SK-N-SH (cell line): ENCODE measurements at regions not wholly inside any gene's neighbourhood (a gene's known extent, or its start where the extent isn't known, plus 50 kb on each side); places are given as distances from the start of the nearest gene placed in this dataset.

ENCODE experiments used
- CTCF ChIA-PET: fragments of 300-600, 350-600 bp; formaldehyde crosslinking; extraction: SDS; loops from one replicate; lab custom pipeline; 2021; lab: Yijun Ruan, JAX
- POLR2A ChIA-PET: fragments of 350-600 bp; sonication (Branson Sonifier 250); formaldehyde crosslinking; extraction: SDS; loops from one replicate; lab custom pipeline; 2020; ENCODE audit warnings: antibody characterized with exemption, inconsistent platforms; lab: Yijun Ruan, JAX
- DNase-seq: peaks from one replicate; pipeline ENCODE4 v3.0.0; 2012
- H2AFZ ChIP-seq: fragments of 200-600 bp; sonication (generic); 2 replicates; pipeline ENCODE4 v1.8.1; 2016; ENCODE audit warnings: antibody characterized with exemption, mild to moderate bottlenecking, low read depth
- H3F3A ChIP-seq: fragments of 200-600 bp; sonication (generic); replicated peaks from 2 replicates; pipeline ENCODE3; 2016; ENCODE audit warnings: antibody characterized with exemption, mild to moderate bottlenecking; ENCODE audit not compliant: insufficient read depth
- H3K27ac ChIP-seq, 2 experiments: fragments of 200-500 bp in 1 of 2; fragments of 200-600 bp in 1 of 2; sonication (Bioruptor generic) in 1 of 2; sonication (generic), shearing (Covaris generic) in 1 of 2; 2 replicates each; pipeline versions ENCODE4 v1.5.1 to v1.6.1; 2014 to 2016; ENCODE audit warnings: low read depth in 2 of 2, inconsistent platforms in 1 of 2, low read length in 1 of 2, mild to moderate bottlenecking in 1 of 2, mixed read lengths in 1 of 2
- H3K27me3 ChIP-seq: fragments of 200-600 bp; sonication (generic), shearing (Covaris generic); 2 replicates; pipeline ENCODE4 v1.6.1; 2016; ENCODE audit warnings: mixed run types; ENCODE audit not compliant: insufficient read depth
- H3K36me3 ChIP-seq, 2 experiments: fragments of 200-500 bp in 1 of 2; fragments of 200-600 bp in 1 of 2; sonication (Bioruptor generic) in 1 of 2; sonication (generic) in 1 of 2; replicated peaks in 1 of 2; 2 replicates each; pipeline versions ENCODE3 to v1.5.1; 2014 to 2016; ENCODE audit warnings: low read length in 1 of 2, mild to moderate bottlenecking in 1 of 2; ENCODE audit not compliant: insufficient read depth in 2 of 2, control insufficient read depth in 1 of 2
- H3K4me1 ChIP-seq, 2 experiments: fragments of 200-500 bp in 1 of 2; fragments of 200-600 bp in 1 of 2; sonication (Bioruptor generic) in 1 of 2; sonication (generic), shearing (Covaris generic) in 1 of 2; 2 replicates each; pipeline versions ENCODE4 v1.5.1 to v1.6.1; 2014 to 2016; ENCODE audit warnings: low read depth in 1 of 2, low read length in 1 of 2, mixed run types in 1 of 2; ENCODE audit not compliant: insufficient read depth in 2 of 2, control insufficient read depth in 1 of 2
- H3K4me2 ChIP-seq: fragments of 200-600 bp; sonication (generic), shearing (Covaris generic); 2 replicates; pipeline ENCODE4 v1.6.1; 2017; ENCODE audit warnings: mixed run types
- H3K4me3 ChIP-seq, 2 experiments: fragments of 200-500 bp in 1 of 2; fragments of 200-600 bp in 1 of 2; sonication (Bioruptor generic) in 1 of 2; sonication (generic), shearing (Covaris generic) in 1 of 2; 2 replicates each; pipeline versions ENCODE4 v1.5.1 to v1.8.1; 2014 to 2016; ENCODE audit warnings: low read depth in 2 of 2, inconsistent platforms in 1 of 2, low read length in 1 of 2, mild to moderate bottlenecking in 1 of 2, mixed read lengths in 1 of 2, moderate library complexity in 1 of 2
- H3K79me2 ChIP-seq: fragments of 200-600 bp; sonication (generic); 2 replicates; pipeline ENCODE4 v1.8.1; 2017; ENCODE audit warnings: mild to moderate bottlenecking; ENCODE audit not compliant: insufficient read depth
- H3K9ac ChIP-seq: fragments of 200-600 bp; sonication (generic); 2 replicates; pipeline ENCODE4 v1.6.1; 2017; ENCODE audit warnings: mixed run types
- H3K9me2 ChIP-seq: fragments of 200-600 bp; sonication (generic); 2 replicates; pipeline ENCODE4 v1.6.1; 2017; ENCODE audit warnings: mixed run types
- H3K9me3 ChIP-seq: fragments of 200-600 bp; sonication (generic); 2 replicates; pipeline ENCODE4 v1.6.1; 2017; ENCODE audit warnings: mixed run types, mild to moderate bottlenecking, moderate library complexity
- H4K20me1 ChIP-seq: fragments of 200-600 bp; sonication (generic); 2 replicates; pipeline ENCODE4 v1.6.1; 2017; ENCODE audit warnings: mild to moderate bottlenecking, mixed run types; ENCODE audit not compliant: insufficient read depth
- CTCF ChIP-seq: fragments of 200-600 bp; sonication (generic); IDR thresholded peaks from 2 replicates; pipeline ENCODE4 v1.6.1; 2017; ENCODE audit warnings: antibody characterized with exemption, mild to moderate bottlenecking, moderate library complexity
- ELF1 ChIP-seq: IDR thresholded peaks from 2 replicates; pipeline ENCODE4 v1.4.0; 2012
- EP300 ChIP-seq, 2 experiments: IDR thresholded peaks; 2 replicates each; pipeline versions ENCODE4 v1.4.0 to v1.6.1; 2012; ENCODE audit warnings: borderline replicate concordance in 1 of 2, low read depth in 1 of 2, low read length in 1 of 2
- EZH2phosphoT487 ChIP-seq: fragments of 200-600 bp; sonication (generic); IDR thresholded peaks from 2 replicates; pipeline ENCODE4 v1.6.1; 2017; ENCODE audit warnings: low read depth, mixed run types, mild to moderate bottlenecking, antibody characterized with exemption, moderate library complexity, borderline replicate concordance
- FOXM1 ChIP-seq: IDR thresholded peaks from 2 replicates; pipeline ENCODE4 v1.4.0; 2012; ENCODE audit warnings: low read depth, mild to moderate bottlenecking
- GABPA ChIP-seq: IDR thresholded peaks from 2 replicates; pipeline ENCODE4 v1.4.0; 2012; ENCODE audit warnings: low read depth, mild to moderate bottlenecking
- NRF1 ChIP-seq: IDR thresholded peaks from 2 replicates; pipeline ENCODE4 v1.6.1; 2012; ENCODE audit warnings: low read depth, mild to moderate bottlenecking, low read length
- RAD21 ChIP-seq: IDR thresholded peaks from 2 replicates; pipeline ENCODE4 v1.6.1; 2012; ENCODE audit warnings: mild to moderate bottlenecking, low read length
- RFX5 ChIP-seq: IDR thresholded peaks from 2 replicates; pipeline ENCODE4 v1.6.1; 2012; ENCODE audit warnings: mild to moderate bottlenecking, improper control_type of control experiment, low read length
- SIN3A ChIP-seq: IDR thresholded peaks from 2 replicates; pipeline ENCODE4 v1.6.1; 2012; ENCODE audit warnings: low read depth, mild to moderate bottlenecking, low read length, moderate library complexity, borderline replicate concordance
- SMC3 ChIP-seq: IDR thresholded peaks from 2 replicates; pipeline ENCODE4 v1.6.1; 2012; ENCODE audit warnings: low read depth, low read length, improper control_type of control experiment
- TAF1 ChIP-seq: IDR thresholded peaks from 2 replicates; pipeline ENCODE4 v1.6.1; 2012; ENCODE audit warnings: low read depth, mild to moderate bottlenecking, low read length, moderate library complexity, borderline replicate concordance
- YY1 ChIP-seq: IDR thresholded peaks from 2 replicates; pipeline ENCODE4 v1.4.0; 2012; ENCODE audit warnings: low read depth, mild to moderate bottlenecking
- WGBS: methylation state at CpG from one replicate; pipeline ENCODE4 v1.1.6; 2017; ENCODE audit warnings: low lambda C conversion rate; 5-methylcytosine and 5-hydroxymethylcytosine counted together
- TF ChIP-seq, protein P1 (sequence below): IDR thresholded peaks from 2 replicates; pipeline ENCODE4 v1.4.0; 2012; ENCODE audit warnings: low read depth, borderline replicate concordance
- TF ChIP-seq, protein P2 (sequence below): IDR thresholded peaks from 2 replicates; pipeline ENCODE4 v1.4.0; 2012; ENCODE audit warnings: low read depth
- TF ChIP-seq, protein P3 (sequence below): IDR thresholded peaks from 2 replicates; pipeline ENCODE4 v1.6.1; 2012; ENCODE audit warnings: mild to moderate bottlenecking, low read depth, low read length, moderate library complexity
- TF ChIP-seq, protein P4 (sequence below): IDR thresholded peaks from 2 replicates; pipeline ENCODE4; 2012

- Histone ChIP-seq H3K4me1 (no peaks in the 10 kb centered on the region), H3K9me3 (no peaks in the 10 kb centered on the region; the same call in 1 of the 2 replicates), H3K4me3 (no peak overlapping the region), H3F3A (no peaks in the 10 kb centered on the region), H3K9me2 (no peaks in the 10 kb centered on the region), H3K9ac (no peak overlapping the region), H3K36me3 (no peaks in the 10 kb centered on the region), H2AFZ (no peak overlapping the region), H4K20me1 (no peaks in the 10 kb centered on the region), H3K4me2 (no peak overlapping the region), H3K27me3 (no peaks in the 10 kb centered on the region)
- POLR2A ChIA-PET: no interaction called here
- TF ChIP-seq, protein P1, sequence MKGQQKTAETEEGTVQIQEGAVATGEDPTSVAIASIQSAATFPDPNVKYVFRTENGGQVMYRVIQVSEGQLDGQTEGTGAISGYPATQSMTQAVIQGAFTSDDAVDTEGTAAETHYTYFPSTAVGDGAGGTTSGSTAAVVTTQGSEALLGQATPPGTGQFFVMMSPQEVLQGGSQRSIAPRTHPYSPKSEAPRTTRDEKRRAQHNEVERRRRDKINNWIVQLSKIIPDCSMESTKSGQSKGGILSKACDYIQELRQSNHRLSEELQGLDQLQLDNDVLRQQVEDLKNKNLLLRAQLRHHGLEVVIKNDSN: no peak
- no peak for TF ChIP-seq RAD21
- TF ChIP-seq ELF1: no peak
- TF ChIP-seq RFX5: no peak
- TF ChIP-seq, all 33 proteins: peak for 0
- no peaks in the 10 kb centered on the region for H3K79me2 ChIP-seq
- CTCF ChIA-PET: no interaction called here
- DNase-seq: no peak
- no peak overlapping the region for H3K27ac ChIP-seq
- 0% methylated on average over 1 of the region's 1 CpG for WGBS
These were observed 319.4 kb downstream of the CD109 start for GRCh38 chr6:74015427-74015826.

DNA sequence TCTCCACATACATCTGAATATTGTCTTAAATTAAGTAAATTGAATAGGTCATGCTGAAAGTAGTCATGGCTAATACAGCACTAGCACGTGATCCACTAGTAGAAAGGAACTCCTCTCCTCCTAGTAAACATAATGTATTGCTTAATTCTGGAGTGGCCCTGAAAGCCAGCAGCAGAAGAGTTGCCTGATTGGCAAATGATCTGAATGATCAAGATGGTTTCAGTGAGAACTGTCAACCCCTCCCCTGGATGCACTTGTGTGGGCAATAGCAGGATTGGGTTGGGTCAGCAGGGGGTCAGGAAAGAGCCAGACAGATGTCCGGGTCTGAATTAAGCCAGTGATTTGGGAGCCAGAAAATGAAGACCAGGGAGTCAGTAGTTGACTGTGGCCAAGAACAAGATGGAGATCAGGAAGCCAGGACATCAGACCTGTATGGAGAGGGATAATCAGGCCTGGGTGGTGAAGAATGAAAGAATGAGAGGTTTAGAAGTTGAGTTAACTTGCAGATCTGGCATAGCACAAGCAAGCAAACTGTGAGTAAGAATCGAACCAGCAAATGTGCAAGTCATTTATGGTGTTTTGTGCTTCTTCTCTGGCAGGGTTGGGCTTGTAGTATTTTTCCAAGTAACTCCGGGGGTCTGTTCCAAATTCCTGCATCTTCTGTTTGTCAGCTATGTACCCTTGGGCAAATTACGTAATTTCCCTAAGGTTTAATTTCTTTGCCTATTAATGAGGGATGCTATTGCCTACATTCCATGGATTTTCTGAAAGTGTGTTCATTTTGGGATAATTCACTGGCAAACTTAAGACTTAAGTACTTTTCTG lies 304.9 kb downstream of the CD109 start:
- Histone ChIP-seq H3K27ac (no peak overlapping the region), H3K9me3 (no peaks in the 10 kb centered on the region), H3K9ac (no peak overlapping the region), H3K9me2 (no peaks in the 10 kb centered on the region), H3K27me3 (no peaks in the 10 kb centered on the region; the same call in 1 of the 2 replicates), H3K4me3 (no peak overlapping the region), H3K79me2 (no peaks in the 10 kb centered on the region), H2AFZ (no peak overlapping the region), H3F3A (no peaks in the 10 kb centered on the region), H3K4me2 (no peak overlapping the region), H3K4me1 (no peaks in the 10 kb centered on the region), H4K20me1 (no peaks in the 10 kb centered on the region), H3K36me3 (no peaks in the 10 kb centered on the region)
- CTCF ChIA-PET: no interaction called here
- no peak for DNase-seq
- WGBS: 2% methylated on average over 5 of the region's 5 CpGs
- TF ChIP-seq GABPA (no peak), SMC3 (no peak), NRF1 (no peak), EZH2phosphoT487 (no peak), SIN3A (no peak), YY1 (no peak), EP300 (IDR thresholded peaks at IDR 0.05; ENCODE audit: borderline replicate concordance in 1 of 2, low read depth in 1 of 2, low read length in 1 of 2) (no peak), CTCF (no peak), RFX5 (no peak), FOXM1 (no peak), TAF1 (no peak)
- TF ChIP-seq, protein P2, sequence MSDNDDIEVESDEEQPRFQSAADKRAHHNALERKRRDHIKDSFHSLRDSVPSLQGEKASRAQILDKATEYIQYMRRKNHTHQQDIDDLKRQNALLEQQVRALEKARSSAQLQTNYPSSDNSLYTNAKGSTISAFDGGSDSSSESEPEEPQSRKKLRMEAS: no peak
- TF ChIP-seq, protein P3, sequence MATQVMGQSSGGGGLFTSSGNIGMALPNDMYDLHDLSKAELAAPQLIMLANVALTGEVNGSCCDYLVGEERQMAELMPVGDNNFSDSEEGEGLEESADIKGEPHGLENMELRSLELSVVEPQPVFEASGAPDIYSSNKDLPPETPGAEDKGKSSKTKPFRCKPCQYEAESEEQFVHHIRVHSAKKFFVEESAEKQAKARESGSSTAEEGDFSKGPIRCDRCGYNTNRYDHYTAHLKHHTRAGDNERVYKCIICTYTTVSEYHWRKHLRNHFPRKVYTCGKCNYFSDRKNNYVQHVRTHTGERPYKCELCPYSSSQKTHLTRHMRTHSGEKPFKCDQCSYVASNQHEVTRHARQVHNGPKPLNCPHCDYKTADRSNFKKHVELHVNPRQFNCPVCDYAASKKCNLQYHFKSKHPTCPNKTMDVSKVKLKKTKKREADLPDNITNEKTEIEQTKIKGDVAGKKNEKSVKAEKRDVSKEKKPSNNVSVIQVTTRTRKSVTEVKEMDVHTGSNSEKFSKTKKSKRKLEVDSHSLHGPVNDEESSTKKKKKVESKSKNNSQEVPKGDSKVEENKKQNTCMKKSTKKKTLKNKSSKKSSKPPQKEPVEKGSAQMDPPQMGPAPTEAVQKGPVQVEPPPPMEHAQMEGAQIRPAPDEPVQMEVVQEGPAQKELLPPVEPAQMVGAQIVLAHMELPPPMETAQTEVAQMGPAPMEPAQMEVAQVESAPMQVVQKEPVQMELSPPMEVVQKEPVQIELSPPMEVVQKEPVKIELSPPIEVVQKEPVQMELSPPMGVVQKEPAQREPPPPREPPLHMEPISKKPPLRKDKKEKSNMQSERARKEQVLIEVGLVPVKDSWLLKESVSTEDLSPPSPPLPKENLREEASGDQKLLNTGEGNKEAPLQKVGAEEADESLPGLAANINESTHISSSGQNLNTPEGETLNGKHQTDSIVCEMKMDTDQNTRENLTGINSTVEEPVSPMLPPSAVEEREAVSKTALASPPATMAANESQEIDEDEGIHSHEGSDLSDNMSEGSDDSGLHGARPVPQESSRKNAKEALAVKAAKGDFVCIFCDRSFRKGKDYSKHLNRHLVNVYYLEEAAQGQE: no peak
- TF ChIP-seq, protein P4, sequence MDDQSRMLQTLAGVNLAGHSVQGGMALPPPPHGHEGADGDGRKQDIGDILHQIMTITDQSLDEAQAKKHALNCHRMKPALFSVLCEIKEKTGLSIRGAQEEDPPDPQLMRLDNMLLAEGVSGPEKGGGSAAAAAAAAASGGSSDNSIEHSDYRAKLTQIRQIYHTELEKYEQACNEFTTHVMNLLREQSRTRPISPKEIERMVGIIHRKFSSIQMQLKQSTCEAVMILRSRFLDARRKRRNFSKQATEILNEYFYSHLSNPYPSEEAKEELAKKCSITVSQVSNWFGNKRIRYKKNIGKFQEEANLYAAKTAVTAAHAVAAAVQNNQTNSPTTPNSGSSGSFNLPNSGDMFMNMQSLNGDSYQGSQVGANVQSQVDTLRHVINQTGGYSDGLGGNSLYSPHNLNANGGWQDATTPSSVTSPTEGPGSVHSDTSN: no peak
- POLR2A ChIA-PET: no interaction called here
